ENCODE measurements at regions not wholly inside any gene's neighbourhood (a gene's known extent, or its start where the extent isn't known, plus 50 kb on each side); places are given as distances from the start of the nearest gene placed in this dataset.

- TF ChIP-seq, protein P1, sequence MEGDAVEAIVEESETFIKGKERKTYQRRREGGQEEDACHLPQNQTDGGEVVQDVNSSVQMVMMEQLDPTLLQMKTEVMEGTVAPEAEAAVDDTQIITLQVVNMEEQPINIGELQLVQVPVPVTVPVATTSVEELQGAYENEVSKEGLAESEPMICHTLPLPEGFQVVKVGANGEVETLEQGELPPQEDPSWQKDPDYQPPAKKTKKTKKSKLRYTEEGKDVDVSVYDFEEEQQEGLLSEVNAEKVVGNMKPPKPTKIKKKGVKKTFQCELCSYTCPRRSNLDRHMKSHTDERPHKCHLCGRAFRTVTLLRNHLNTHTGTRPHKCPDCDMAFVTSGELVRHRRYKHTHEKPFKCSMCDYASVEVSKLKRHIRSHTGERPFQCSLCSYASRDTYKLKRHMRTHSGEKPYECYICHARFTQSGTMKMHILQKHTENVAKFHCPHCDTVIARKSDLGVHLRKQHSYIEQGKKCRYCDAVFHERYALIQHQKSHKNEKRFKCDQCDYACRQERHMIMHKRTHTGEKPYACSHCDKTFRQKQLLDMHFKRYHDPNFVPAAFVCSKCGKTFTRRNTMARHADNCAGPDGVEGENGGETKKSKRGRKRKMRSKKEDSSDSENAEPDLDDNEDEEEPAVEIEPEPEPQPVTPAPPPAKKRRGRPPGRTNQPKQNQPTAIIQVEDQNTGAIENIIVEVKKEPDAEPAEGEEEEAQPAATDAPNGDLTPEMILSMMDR (IDR thresholded peaks at IDR 0.05) = no peak
- TF ChIP-seq EZH2 (IDR thresholded peaks at IDR 0.05; ENCODE audit: borderline replicate concordance, insufficient read depth, low read depth, low read length, poor library complexity, severe bottlenecking) = no peak
Observed at GRCh38 chr22:47818496-47818895, 1056.0 kb downstream of the TBC1D22A start.
